Loucy (cell line): ENCODE measurements at regions not wholly inside any gene's neighbourhood (a gene's known extent, or its start where the extent isn't known, plus 50 kb on each side); places are given as distances from the start of the nearest gene placed in this dataset.

Experiments
- EZH2phosphoT487 ChIP-seq: fragments of 200-600 bp; IDR thresholded peaks from 2 replicates; pipeline ENCODE4 v1.6.1; 2018; ENCODE audit warnings: antibody characterized with exemption, mild to moderate bottlenecking, moderate library complexity, borderline replicate concordance
- TF ChIP-seq, protein P1 (sequence below): fragments of 200-600 bp; sonication (generic); conservative IDR thresholded peaks from 2 replicates; pipeline ENCODE4 v1.5.1; 2014; ENCODE audit warnings: mild to moderate bottlenecking, antibody characterized with exemption, low read length

DNA sequence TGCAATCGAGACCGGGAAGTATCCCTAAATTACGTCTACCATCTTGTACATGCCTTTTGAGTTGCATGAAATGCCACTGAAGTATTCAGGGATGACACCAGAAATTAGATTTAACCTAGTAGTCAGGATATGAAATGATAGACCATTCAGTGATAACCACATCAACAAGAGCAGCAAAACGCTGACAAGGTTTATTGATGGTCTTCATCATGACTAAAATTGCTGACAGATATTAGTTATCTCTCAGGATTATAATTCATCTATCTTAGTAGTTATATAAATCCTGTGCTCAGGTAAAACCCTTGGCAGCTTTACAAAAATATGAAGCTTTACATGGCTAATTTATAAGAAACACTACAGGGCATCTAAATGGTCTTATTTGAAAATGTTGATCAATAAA is 1104.7 kb downstream of the EFNA5 start:
- TF ChIP-seq, protein P1, sequence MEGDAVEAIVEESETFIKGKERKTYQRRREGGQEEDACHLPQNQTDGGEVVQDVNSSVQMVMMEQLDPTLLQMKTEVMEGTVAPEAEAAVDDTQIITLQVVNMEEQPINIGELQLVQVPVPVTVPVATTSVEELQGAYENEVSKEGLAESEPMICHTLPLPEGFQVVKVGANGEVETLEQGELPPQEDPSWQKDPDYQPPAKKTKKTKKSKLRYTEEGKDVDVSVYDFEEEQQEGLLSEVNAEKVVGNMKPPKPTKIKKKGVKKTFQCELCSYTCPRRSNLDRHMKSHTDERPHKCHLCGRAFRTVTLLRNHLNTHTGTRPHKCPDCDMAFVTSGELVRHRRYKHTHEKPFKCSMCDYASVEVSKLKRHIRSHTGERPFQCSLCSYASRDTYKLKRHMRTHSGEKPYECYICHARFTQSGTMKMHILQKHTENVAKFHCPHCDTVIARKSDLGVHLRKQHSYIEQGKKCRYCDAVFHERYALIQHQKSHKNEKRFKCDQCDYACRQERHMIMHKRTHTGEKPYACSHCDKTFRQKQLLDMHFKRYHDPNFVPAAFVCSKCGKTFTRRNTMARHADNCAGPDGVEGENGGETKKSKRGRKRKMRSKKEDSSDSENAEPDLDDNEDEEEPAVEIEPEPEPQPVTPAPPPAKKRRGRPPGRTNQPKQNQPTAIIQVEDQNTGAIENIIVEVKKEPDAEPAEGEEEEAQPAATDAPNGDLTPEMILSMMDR: no peak
- no peak for TF ChIP-seq EZH2phosphoT487
